ENCODE measurements at regions not wholly inside any gene's neighbourhood (a gene's known extent, or its start where the extent isn't known, plus 50 kb on each side); places are given as distances from the start of the nearest gene placed in this dataset.
"Not testable (repeated sequence)": the region's sequence is repeated elsewhere in the genome, so short reads cannot be mapped to it uniquely, and the experiment has no call there.

GRCh38 chr7:32658467-32658869 lies 163.2 kb downstream of the AVL9 start:
- Histone ChIP-seq H3K4me1 (peaks cover 0 to 5% (median 0%) of the 10 kb centered on the region in 4 donors), H3K27me3 (no peaks in the 10 kb centered on the region), H3K9me3 (no peaks in the 10 kb centered on the region), H3K27ac (no peak overlapping the region), H3K36me3 (no peaks in the 10 kb centered on the region), H3K4me3 (no peak overlapping the region)
- no peak for DNase-seq
- no peak for TF ChIP-seq POLR2A (IDR thresholded peaks at IDR 0.05)
- no peak for TF ChIP-seq EP300 (IDR thresholded peaks at IDR 0.05; ENCODE audit: low read depth)
- 45% methylated on average over 2 of the region's 2 CpGs for WGBS, 2 donors (ENCODE audit: low coverage in 1 of 2)
- intact Hi-C loops (cut with DNase I; ENCODE audit: low total_unique reads): no loop called here
- in situ Hi-C loops (cut with MboI; ENCODE audit: low pct_ligation_motif_present in 1 of 4, low pct_unique_long_range_greater_than_20kb in 1 of 4, low sequenced_read_pairs in 3 of 4): no loop called here

GRCh38 chr7:32658034-32658433 lies 162.7 kb downstream of the AVL9 start:
- Histone ChIP-seq H3K4me1 (peaks cover 0 to 5% (median 0%) of the 10 kb centered on the region in 4 donors), H3K27ac (no peak overlapping the region), H3K4me3 (no peak overlapping the region), H3K9me3 (no peaks in the 10 kb centered on the region), H3K27me3 (no peaks in the 10 kb centered on the region), H3K36me3 (no peaks in the 10 kb centered on the region)
- intact Hi-C loops (cut with DNase I; ENCODE audit: low total_unique reads): no loop called here
- WGBS, 2 donors (ENCODE audit: low coverage in 1 of 2): 37 to 47% methylated on average over 5 to 7 of the region's 7 CpGs
- peak; percentile 33 for DNase-seq
- TF ChIP-seq EP300 (IDR thresholded peaks at IDR 0.05; ENCODE audit: low read depth) (no peak), POLR2AphosphoS5 (IDR thresholded peaks at IDR 0.05) (no peak), POLR2A (IDR thresholded peaks at IDR 0.05) (no peak), CTCF (IDR thresholded peaks at IDR 0.05) (no peak)
- in situ Hi-C loops (cut with MboI; ENCODE audit: low pct_ligation_motif_present in 1 of 4, low pct_unique_long_range_greater_than_20kb in 1 of 4, low sequenced_read_pairs in 3 of 4): no loop called here

GRCh38 chr7:32654549-32654948 lies 159.3 kb downstream of the AVL9 start:
- H3K27ac ChIP-seq; H3K4me1 ChIP-seq; H3K9me3 ChIP-seq; H3K27me3 ChIP-seq; H3K36me3 ChIP-seq; DNase-seq; intact Hi-C loops (cut with DNase I; ENCODE audit: low total_unique reads); H3K4me3 ChIP-seq; in situ Hi-C loops (cut with MboI; ENCODE audit: low pct_ligation_motif_present in 1 of 4, low pct_unique_long_range_greater_than_20kb in 1 of 4, low sequenced_read_pairs in 3 of 4): not testable (repeated sequence)
- WGBS, 2 donors (ENCODE audit: low coverage in 1 of 2): 80 to 100% methylated on average over 1 of the region's 1 CpG

DNA sequence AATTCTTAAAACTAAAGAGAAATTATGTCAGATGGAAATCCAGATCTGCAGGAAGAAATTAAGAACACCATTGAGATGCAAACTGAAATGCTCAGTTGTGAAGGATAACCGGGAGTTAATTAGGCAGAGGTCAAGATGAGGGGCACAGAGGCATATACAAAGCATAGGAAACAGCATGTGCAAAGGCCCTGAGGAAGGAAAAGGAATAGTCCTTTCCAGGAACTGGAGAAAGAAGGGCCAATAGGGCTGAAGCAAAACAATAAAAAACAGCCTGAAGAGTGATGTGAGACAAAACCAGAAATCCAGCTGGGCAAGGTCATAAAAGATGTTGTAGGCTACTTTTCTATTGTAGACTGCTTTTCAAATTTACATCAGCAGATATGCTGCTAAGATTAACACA lies 155.1 kb downstream of the AVL9 start:
- in situ Hi-C loops (cut with MboI; ENCODE audit: low pct_ligation_motif_present in 1 of 4, low pct_unique_long_range_greater_than_20kb in 1 of 4, low sequenced_read_pairs in 3 of 4); H3K4me1 ChIP-seq; H3K36me3 ChIP-seq; H3K27me3 ChIP-seq; H3K4me3 ChIP-seq; H3K27ac ChIP-seq; H3K9me3 ChIP-seq; DNase-seq; intact Hi-C loops (cut with DNase I; ENCODE audit: low total_unique reads): not testable (repeated sequence)
- WGBS, 2 donors (ENCODE audit: low coverage in 1 of 2): 88 to 91% methylated on average over 1 of the region's 1 CpG

DNA sequence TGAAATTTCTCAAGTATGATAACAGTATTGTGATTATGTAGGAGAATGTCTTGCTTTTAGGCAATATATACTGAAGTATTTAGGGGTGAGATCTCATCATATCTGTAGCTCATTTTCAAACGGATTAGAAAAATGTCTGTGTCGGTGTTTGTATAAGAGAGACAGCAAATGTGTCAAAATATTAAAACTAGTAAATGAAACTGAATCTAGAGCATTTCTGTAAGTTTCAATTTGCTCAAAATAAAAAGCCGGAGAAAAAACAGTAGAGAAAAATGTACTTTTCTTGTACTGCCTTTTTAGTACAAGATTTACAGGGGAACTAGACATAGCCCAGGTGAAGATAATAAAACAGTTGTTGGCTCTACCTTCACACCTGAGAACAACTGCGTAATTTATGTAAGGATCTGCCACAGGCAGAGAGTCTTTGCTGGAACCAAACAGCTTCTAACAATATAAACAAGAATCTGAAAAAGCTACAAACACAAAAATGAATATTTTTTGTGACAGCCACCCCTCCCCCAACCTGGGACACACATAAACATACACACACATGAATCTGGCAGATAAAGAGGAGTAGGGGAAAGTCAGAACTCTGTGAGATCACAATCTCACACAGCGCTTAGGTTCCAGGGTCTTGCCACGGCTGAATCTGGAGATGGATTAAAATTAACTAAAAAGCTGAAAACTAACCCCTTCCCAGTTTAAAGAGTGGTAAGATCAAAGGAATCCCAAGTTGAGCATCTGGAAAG lies 153.3 kb downstream of the AVL9 start:
- Histone ChIP-seq H3K4me3 (no peak overlapping the region), H3K27ac (no peak overlapping the region), H3K27me3 (no peaks in the 10 kb centered on the region), H3K4me1 (no peaks in the 10 kb centered on the region), H3K36me3 (no peaks in the 10 kb centered on the region), H3K9me3 (no peaks in the 10 kb centered on the region)
- no peak for TF ChIP-seq POLR2AphosphoS5 (IDR thresholded peaks at IDR 0.05)
- no peak for TF ChIP-seq POLR2A (IDR thresholded peaks at IDR 0.05)
- no peak for TF ChIP-seq CTCF (IDR thresholded peaks at IDR 0.05)
- no peak for TF ChIP-seq EP300 (IDR thresholded peaks at IDR 0.05; ENCODE audit: low read depth)
- in situ Hi-C loops (cut with MboI; ENCODE audit: low pct_ligation_motif_present in 1 of 4, low pct_unique_long_range_greater_than_20kb in 1 of 4, low sequenced_read_pairs in 3 of 4): no loop called here
- DNase-seq: no peak
- intact Hi-C loops (cut with DNase I; ENCODE audit: low total_unique reads): no loop called here
- WGBS, 2 donors (ENCODE audit: low coverage in 1 of 2): 76 to 85% methylated on average over 6 of the region's 6 CpGs

GRCh38 chr7:32645255-32645654 lies 150.0 kb downstream of the AVL9 start:
- WGBS, 2 donors (ENCODE audit: low coverage in 1 of 2): 74 to 100% methylated on average over 2 of the region's 2 CpGs
- H3K4me1 ChIP-seq; in situ Hi-C loops (cut with MboI; ENCODE audit: low pct_ligation_motif_present in 1 of 4, low pct_unique_long_range_greater_than_20kb in 1 of 4, low sequenced_read_pairs in 3 of 4); DNase-seq; H3K9me3 ChIP-seq; H3K27ac ChIP-seq; H3K4me3 ChIP-seq; H3K36me3 ChIP-seq; H3K27me3 ChIP-seq; intact Hi-C loops (cut with DNase I; ENCODE audit: low total_unique reads): not testable (repeated sequence)

All from transverse colon (tissue), 4 donors.